ENCODE measurements at regions not wholly inside any gene's neighbourhood (a gene's known extent, or its start where the extent isn't known, plus 50 kb on each side); places are given as distances from the start of the nearest gene placed in this dataset.

DNA sequence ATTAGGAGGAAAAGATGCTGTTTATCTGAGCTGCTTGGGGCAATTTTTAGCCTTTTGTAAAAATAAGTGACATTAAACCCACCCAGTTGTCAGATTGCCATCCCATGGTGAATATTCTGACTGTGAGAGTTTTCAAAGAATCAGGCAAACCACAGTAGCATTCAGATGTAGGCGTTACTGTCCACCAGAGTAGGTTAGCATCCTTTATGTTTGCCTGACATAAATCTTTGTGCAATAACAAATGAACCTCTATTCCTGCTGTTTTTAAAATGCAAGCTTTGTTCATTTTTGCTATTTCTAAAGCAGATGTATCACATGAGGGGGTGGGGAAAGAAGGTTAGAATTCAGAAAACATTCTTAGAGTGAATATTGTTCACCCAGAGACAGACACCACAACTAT, 427.8 kb downstream of the CDH9 start:
- ChIA-PET CTCF (no interaction called here), POLR2A (no interaction called here)
- ATAC-seq (ENCODE audit: low read depth) (no peak), DNase-seq (no peak)
- H3K27me3 Mint-ChIP-seq = no peaks in the 10 kb centered on the region
- H3K36me3 Mint-ChIP-seq (ENCODE audit: low read depth) = no peaks in the 10 kb centered on the region
- no peak overlapping the region for H3K27ac Mint-ChIP-seq
- intact Hi-C loops (cut with micrococcal nuclease) = no loop called here
- TF ChIP-seq CTCF (IDR thresholded peaks at IDR 0.05) = no peak
- no peak overlapping the region for H3K4me3 Mint-ChIP-seq
- peaks cover 10% of the 10 kb centered on the region for H3K9me3 Mint-ChIP-seq
- H3K4me1 Mint-ChIP-seq = no peaks in the 10 kb centered on the region

DNA sequence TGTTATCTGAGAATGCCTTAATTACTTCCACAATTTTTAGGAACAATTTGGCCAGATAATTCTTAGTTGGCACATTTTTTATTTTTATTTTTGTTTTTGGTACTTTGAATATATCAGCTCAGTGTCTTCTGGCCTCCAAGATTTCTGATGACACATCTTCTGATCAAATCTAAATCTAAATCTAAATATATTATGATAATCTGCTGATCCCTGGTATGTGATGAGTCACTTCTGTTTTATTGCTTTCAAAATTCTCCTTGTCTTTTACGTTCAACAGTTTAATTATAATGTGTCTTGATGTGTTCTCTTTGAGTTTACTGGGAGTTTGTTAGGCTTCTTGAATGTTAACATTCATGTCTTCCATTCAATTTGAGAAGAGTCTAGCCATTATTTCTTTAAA, 436.8 kb downstream of the CDH9 start:
- ChIA-PET POLR2A (no interaction called here), CTCF (no interaction called here)
- intact Hi-C loops (cut with micrococcal nuclease) = no loop called here
- TF ChIP-seq CTCF (IDR thresholded peaks at IDR 0.05) = no peak
- Mint-ChIP-seq H3K27ac (no peak overlapping the region), H3K4me3 (no peak overlapping the region), H3K36me3 (ENCODE audit: low read depth) (no peaks in the 10 kb centered on the region), H3K4me1 (no peaks in the 10 kb centered on the region), H3K9me3 (peaks cover 5% of the 10 kb centered on the region), H3K27me3 (no peaks in the 10 kb centered on the region)
- no peak for ATAC-seq (ENCODE audit: low read depth)
- DNase-seq = no peak

GRCh38 chr5:26582350-26583045, 455.9 kb downstream of the CDH9 start:
- DNase-seq (no peak), ATAC-seq (ENCODE audit: low read depth) (no peak)
- TF ChIP-seq CTCF (IDR thresholded peaks at IDR 0.05) = no peak
- peaks cover 9% of the 10 kb centered on the region for H3K9me3 Mint-ChIP-seq
- no peaks in the 10 kb centered on the region for H3K4me1 Mint-ChIP-seq
- H3K4me3 Mint-ChIP-seq = no peak overlapping the region
- H3K27me3 Mint-ChIP-seq = no peaks in the 10 kb centered on the region
- H3K36me3 Mint-ChIP-seq (ENCODE audit: low read depth) = no peaks in the 10 kb centered on the region
- H3K27ac Mint-ChIP-seq = no peak overlapping the region
- intact Hi-C loops (cut with micrococcal nuclease) = no loop called here
- POLR2A ChIA-PET = no interaction called here
- CTCF ChIA-PET = no interaction called here

- Mint-ChIP-seq H3K27me3 (no peaks in the 10 kb centered on the region), H3K27ac (no peak overlapping the region), H3K4me1 (no peaks in the 10 kb centered on the region), H3K4me3 (no peak overlapping the region), H3K9me3 (peaks cover 2% of the 10 kb centered on the region), H3K36me3 (ENCODE audit: low read depth) (no peaks in the 10 kb centered on the region)
- no peak for ATAC-seq (ENCODE audit: low read depth)
- ChIA-PET CTCF (no interaction called here), POLR2A (no interaction called here)
- no peak for TF ChIP-seq CTCF (IDR thresholded peaks at IDR 0.05)
- no peak for DNase-seq
- intact Hi-C loops (cut with micrococcal nuclease) = no loop called here
Measured at GRCh38 chr5:26579712-26580111, 458.7 kb downstream of the CDH9 start.

DNA sequence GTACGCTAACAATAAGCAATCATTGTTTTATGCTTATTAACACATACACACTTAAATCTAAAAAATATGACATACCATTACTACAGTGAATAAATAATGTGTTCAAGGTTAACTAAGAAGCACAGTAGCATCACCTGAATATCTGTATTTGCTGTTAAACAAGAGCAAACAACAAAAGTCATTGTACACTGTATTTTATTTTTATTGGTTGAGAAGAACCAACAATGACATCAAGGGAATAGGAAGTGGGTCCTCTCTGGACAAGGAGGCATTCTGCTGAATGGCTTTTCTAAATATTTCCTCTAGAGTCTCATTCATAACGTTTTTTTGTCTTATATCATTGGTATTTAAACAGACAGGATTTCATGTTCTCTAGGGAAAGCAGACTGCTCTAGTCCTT, 460.4 kb downstream of the CDH9 start:
- intact Hi-C loops (cut with micrococcal nuclease) = no loop called here
- Mint-ChIP-seq H3K27ac (no peak overlapping the region), H3K36me3 (ENCODE audit: low read depth) (no peaks in the 10 kb centered on the region), H3K9me3 (peaks cover 2% of the 10 kb centered on the region), H3K27me3 (no peaks in the 10 kb centered on the region), H3K4me1 (no peaks in the 10 kb centered on the region), H3K4me3 (no peak overlapping the region)
- no peak for ATAC-seq (ENCODE audit: low read depth)
- TF ChIP-seq CTCF (IDR thresholded peaks at IDR 0.05) = no peak
- POLR2A ChIA-PET = no interaction called here
- CTCF ChIA-PET = no interaction called here
- no peak for DNase-seq

Measured in activated B cell treated with CpG ODN at 0.5 μM for 24 hours (primary cell).